ENCODE measurements at regions not wholly inside any gene's neighbourhood (a gene's known extent, or its start where the extent isn't known, plus 50 kb on each side); places are given as distances from the start of the nearest gene placed in this dataset.

DNA sequence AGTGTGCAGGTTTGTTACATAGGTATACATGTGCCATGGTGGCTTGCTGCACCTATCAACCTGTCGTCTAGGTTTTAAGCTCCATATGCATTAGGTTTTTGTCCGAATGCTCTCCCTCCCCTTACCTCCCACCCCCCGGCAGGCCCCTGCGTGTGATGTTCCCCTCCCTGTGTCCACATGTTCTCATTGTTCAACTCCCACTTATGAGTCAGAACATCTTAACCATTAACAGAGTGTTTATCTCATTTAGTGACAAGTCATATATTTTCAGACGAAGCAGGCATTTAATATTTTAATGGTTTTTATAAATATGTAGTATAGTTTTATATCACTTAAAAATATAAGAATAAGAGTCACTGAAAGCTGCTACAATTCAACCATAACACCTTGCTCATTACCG is 780.5 kb upstream of the ARGLU1 start:
- TF ChIP-seq ZNF274 (IDR thresholded peaks at IDR 0.05; ENCODE audit: low read depth, low read length), result no peak
- TF ChIP-seq, protein P1, sequence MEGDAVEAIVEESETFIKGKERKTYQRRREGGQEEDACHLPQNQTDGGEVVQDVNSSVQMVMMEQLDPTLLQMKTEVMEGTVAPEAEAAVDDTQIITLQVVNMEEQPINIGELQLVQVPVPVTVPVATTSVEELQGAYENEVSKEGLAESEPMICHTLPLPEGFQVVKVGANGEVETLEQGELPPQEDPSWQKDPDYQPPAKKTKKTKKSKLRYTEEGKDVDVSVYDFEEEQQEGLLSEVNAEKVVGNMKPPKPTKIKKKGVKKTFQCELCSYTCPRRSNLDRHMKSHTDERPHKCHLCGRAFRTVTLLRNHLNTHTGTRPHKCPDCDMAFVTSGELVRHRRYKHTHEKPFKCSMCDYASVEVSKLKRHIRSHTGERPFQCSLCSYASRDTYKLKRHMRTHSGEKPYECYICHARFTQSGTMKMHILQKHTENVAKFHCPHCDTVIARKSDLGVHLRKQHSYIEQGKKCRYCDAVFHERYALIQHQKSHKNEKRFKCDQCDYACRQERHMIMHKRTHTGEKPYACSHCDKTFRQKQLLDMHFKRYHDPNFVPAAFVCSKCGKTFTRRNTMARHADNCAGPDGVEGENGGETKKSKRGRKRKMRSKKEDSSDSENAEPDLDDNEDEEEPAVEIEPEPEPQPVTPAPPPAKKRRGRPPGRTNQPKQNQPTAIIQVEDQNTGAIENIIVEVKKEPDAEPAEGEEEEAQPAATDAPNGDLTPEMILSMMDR (IDR thresholded peaks at IDR 0.05 in 2 of 3, conservative IDR thresholded peaks at IDR 0.05 in 1 of 3; ENCODE audit: borderline replicate concordance in 1 of 3, insufficient read depth in 1 of 3, low read depth in 2 of 3, low read length in 2 of 3), result no peak
